Uterus (tissue), 2 donors: ENCODE measurements at regions not wholly inside any gene's neighbourhood (a gene's known extent, or its start where the extent isn't known, plus 50 kb on each side); places are given as distances from the start of the nearest gene placed in this dataset.

Experiments
- CTCF ChIP-seq, 4 experiments: fragments of 200-600 bp in 2 of 4; fragments of 450-650 bp in 2 of 4; sonication (generic) in 2 of 4; IDR thresholded peaks; one replicate each; pipeline ENCODE4 v1.5.1; 2016 to 2019; ENCODE audit warnings: antibody characterized with exemption in 4 of 4, mild to moderate bottlenecking in 2 of 4, moderate library complexity in 1 of 4
- POLR2A ChIP-seq, 2 donors: fragments of 450-650 bp; IDR thresholded peaks; one replicate each; pipeline ENCODE4 v1.6.1; 2016; ENCODE audit warnings: antibody characterized with exemption in 2 of 2, mild to moderate bottlenecking in 1 of 2, moderate library complexity in 1 of 2

DNA sequence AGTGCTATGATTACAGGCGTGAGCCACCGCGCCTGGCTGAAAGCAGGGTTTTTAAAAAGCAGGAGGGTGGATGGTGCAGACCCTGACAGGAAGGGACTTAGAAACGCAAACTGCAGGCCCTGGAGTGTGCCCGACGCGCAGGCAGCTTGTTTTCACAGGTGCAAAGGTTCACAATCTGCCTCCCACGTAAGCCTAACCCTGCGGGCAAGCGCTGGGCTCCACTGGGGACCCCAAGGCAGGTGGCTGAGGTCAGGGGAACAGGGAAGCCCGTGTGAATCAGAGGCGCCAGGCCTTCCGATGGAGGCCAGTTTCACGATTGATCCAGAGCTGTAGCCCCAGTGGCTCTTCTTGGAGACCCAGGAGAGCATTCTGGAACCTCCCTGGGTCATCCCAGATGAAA is 256.3 kb downstream of the BRD1 start:
- TF ChIP-seq CTCF (IDR thresholded peaks at IDR 0.05) (no peak), POLR2A (IDR thresholded peaks at IDR 0.05) (no peak)
